ENCODE measurements at regions not wholly inside any gene's neighbourhood (a gene's known extent, or its start where the extent isn't known, plus 50 kb on each side); places are given as distances from the start of the nearest gene placed in this dataset.

DNA sequence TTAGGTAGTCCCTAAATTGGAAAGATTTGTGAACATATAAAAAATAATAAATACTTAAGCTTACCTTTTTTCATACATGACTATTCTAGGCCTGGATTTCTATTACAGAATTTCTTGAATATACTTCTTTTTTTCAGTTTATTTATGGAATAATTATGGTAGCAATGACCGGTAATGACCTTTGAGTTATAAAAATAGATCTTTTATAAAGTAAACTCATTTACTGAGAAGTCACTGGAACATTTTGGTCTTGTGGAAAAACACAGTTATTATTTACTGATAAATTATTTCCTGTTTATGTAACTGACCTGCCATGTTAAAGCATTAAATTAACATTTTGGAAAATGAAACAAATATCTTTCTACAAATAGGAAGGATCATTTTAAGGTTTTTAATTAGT, 80.4 kb upstream of the RASGEF1B start:
- H3K27me3 ChIP-seq (replicated peaks; ENCODE audit: insufficient read depth): no peaks in the 10 kb centered on the region
- no peaks in the 10 kb centered on the region for H3K36me3 ChIP-seq
- H3K4me3 ChIP-seq: no peak overlapping the region
- TF ChIP-seq, protein P1, sequence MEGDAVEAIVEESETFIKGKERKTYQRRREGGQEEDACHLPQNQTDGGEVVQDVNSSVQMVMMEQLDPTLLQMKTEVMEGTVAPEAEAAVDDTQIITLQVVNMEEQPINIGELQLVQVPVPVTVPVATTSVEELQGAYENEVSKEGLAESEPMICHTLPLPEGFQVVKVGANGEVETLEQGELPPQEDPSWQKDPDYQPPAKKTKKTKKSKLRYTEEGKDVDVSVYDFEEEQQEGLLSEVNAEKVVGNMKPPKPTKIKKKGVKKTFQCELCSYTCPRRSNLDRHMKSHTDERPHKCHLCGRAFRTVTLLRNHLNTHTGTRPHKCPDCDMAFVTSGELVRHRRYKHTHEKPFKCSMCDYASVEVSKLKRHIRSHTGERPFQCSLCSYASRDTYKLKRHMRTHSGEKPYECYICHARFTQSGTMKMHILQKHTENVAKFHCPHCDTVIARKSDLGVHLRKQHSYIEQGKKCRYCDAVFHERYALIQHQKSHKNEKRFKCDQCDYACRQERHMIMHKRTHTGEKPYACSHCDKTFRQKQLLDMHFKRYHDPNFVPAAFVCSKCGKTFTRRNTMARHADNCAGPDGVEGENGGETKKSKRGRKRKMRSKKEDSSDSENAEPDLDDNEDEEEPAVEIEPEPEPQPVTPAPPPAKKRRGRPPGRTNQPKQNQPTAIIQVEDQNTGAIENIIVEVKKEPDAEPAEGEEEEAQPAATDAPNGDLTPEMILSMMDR (IDR thresholded peaks at IDR 0.05): no peak
- no peaks in the 10 kb centered on the region for H3K9me3 ChIP-seq
- no peaks in the 10 kb centered on the region for H3K4me1 ChIP-seq (ENCODE audit: control insufficient read depth in 1 of 2, low read depth in 2 of 2)
- DNase-seq (ENCODE audit: low spot score) (no peak), ATAC-seq (ENCODE audit: insufficient number of reproducible peaks, low FRiP score, low read depth) (no peak)
- H3K27ac ChIP-seq: no peak overlapping the region

DNA sequence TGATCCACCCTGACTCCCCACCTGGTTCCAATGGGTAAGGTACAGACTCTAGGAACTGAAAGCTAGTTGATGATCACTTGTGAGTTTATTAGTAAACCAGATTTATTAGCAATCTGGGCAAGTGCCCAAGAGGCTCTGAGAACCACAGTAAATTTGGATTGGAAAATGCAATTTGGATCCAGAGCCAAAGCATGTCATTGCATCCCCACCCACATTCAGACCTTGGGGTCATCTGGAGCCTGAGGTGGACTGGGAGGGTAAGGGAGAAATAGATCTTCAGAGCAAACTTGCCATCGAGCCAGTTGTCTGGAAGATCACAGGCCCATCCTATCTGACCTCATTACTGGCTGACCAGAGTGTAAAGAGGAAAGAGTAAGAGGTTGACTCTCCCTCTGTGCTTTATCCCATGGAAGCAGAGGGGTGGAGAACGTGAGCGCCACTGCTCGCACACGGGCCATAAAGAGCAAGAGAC, 78.7 kb upstream of the RASGEF1B start:
- Histone ChIP-seq H3K9me3 (no peaks in the 10 kb centered on the region), H3K36me3 (no peaks in the 10 kb centered on the region), H3K27me3 (replicated peaks; ENCODE audit: insufficient read depth) (no peaks in the 10 kb centered on the region), H3K4me1 (ENCODE audit: control insufficient read depth in 1 of 2, low read depth in 2 of 2) (no peaks in the 10 kb centered on the region), H3K27ac (no peak overlapping the region), H3K4me3 (no peak overlapping the region)
- no peak for DNase-seq (ENCODE audit: low spot score)
- TF ChIP-seq, protein P1 (IDR thresholded peaks at IDR 0.05): no peak
- ATAC-seq (ENCODE audit: insufficient number of reproducible peaks, low FRiP score, low read depth): no peak

DNA sequence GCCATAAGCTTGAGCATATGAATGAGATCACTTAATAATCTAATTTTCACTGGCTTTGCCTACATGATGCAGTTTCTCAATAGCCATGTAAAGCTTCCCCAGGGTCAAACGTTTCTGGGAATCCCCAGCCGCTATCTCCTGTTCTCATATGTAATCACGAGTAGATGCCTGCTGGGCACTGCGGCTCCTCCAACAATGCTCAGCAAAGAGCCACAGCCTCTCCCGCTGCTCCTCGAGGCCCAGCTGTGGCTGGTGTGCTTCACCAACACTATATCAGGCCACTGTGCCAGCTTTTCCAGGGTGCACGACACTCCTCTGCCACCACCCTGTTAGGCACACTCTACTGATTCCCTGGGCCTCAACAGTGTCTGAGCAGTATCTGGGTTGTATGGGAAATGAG, 78.3 kb upstream of the RASGEF1B start:
- Histone ChIP-seq H3K36me3 (no peaks in the 10 kb centered on the region), H3K4me3 (no peak overlapping the region), H3K9me3 (no peaks in the 10 kb centered on the region), H3K27me3 (replicated peaks; ENCODE audit: insufficient read depth) (no peaks in the 10 kb centered on the region), H3K27ac (no peak overlapping the region), H3K4me1 (ENCODE audit: control insufficient read depth in 1 of 2, low read depth in 2 of 2) (no peaks in the 10 kb centered on the region)
- ATAC-seq (ENCODE audit: insufficient number of reproducible peaks, low FRiP score, low read depth) (no peak), DNase-seq (ENCODE audit: low spot score) (no peak)
- TF ChIP-seq, protein P1 (IDR thresholded peaks at IDR 0.05): no peak

DNA sequence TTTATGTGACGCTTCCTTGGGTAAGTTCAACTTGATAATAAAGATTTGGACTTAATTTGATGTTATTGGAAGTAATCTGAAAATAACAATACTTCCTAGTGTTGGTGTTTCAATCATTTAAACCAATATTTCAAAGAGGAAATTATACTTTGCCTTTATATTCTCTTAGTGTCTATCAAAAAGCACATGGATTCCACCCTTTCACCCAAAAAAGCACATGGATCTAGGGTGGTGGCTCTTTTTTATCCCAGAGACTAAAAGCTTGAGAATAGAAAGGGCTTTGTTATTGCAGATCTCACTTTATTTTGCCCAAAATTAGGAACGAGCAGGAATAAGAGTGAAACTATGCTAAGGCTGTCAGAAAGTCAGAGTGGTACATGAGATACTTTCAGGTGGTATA, 75.1 kb upstream of the RASGEF1B start:
- DNase-seq (ENCODE audit: low spot score): no peak

DNA sequence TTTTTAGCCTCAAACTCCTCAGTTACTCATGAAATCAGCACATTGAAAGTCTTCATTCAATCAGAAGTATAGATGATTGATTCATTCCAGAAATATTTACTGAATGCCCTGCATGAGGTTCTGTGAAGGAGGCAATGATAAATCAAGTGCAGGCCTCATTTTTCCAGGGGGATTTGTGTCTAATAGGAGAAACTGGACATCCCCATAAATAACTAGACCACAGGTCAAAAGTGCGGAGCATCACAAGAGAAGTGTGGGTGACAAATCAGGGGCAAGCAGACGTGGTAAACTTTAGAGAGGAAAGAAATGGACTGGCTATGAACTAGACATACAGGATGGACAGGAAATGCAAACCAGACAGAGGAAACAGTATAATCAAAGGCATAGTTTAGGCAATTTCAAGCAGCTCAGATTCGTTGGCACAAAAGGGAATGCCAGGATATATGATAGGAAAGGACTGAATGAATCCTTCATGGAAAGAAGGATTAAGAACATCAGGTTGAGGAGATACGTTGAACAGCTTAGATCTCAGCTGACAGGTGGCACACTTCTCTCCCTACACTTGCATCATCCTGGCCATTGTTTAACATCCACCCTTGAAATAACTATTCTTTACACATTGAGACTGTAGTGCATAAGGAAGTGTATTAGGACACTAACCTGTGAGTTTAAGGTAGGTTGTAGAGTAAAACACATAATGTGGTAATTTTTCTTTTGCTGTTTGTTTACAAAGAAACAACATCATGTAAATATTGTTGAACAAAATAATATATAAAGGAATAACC, 69.6 kb upstream of the RASGEF1B start:
- Histone ChIP-seq H3K36me3 (no peaks in the 10 kb centered on the region), H3K4me1 (ENCODE audit: control insufficient read depth in 1 of 2, low read depth in 2 of 2) (no peaks in the 10 kb centered on the region), H3K4me3 (no peak overlapping the region), H3K9me3 (peaks cover 3% of the 10 kb centered on the region), H3K27me3 (replicated peaks; ENCODE audit: insufficient read depth) (no peaks in the 10 kb centered on the region), H3K27ac (no peak overlapping the region)
- DNase-seq (ENCODE audit: low spot score) (no peak), ATAC-seq (ENCODE audit: insufficient number of reproducible peaks, low FRiP score, low read depth) (no peak)
- TF ChIP-seq, protein P1 (IDR thresholded peaks at IDR 0.05): no peak

More for the DNA sequence above, 75.1 kb upstream of the RASGEF1B start:
- no peak for ATAC-seq (ENCODE audit: insufficient number of reproducible peaks, low FRiP score, low read depth)
- Histone ChIP-seq H3K27ac (no peak overlapping the region), H3K4me3 (no peak overlapping the region), H3K27me3 (replicated peaks; ENCODE audit: insufficient read depth) (no peaks in the 10 kb centered on the region), H3K4me1 (ENCODE audit: control insufficient read depth in 1 of 2, low read depth in 2 of 2) (no peaks in the 10 kb centered on the region), H3K36me3 (no peaks in the 10 kb centered on the region), H3K9me3 (peaks cover 3% of the 10 kb centered on the region)
- TF ChIP-seq, protein P1 (IDR thresholded peaks at IDR 0.05): no peak

Data from thoracic aorta (tissue), 2 donors.